ENCODE measurements at regions not wholly inside any gene's neighbourhood (a gene's known extent, or its start where the extent isn't known, plus 50 kb on each side); places are given as distances from the start of the nearest gene placed in this dataset.

GRCh38 chr1:208465266-208465665 is 221.1 kb upstream of the PLXNA2 start:
- TF ChIP-seq CTCF (conservative IDR thresholded peaks at IDR 0.05; ENCODE audit: low read depth in 2 of 2) (no peak), EZH2 (IDR thresholded peaks at IDR 0.05; ENCODE audit: low read depth, unreplicated experiment) (no peak)

Data from GM23338 (cell line).